ENCODE measurements at regions not wholly inside any gene's neighbourhood (a gene's known extent, or its start where the extent isn't known, plus 50 kb on each side); places are given as distances from the start of the nearest gene placed in this dataset.

DNA sequence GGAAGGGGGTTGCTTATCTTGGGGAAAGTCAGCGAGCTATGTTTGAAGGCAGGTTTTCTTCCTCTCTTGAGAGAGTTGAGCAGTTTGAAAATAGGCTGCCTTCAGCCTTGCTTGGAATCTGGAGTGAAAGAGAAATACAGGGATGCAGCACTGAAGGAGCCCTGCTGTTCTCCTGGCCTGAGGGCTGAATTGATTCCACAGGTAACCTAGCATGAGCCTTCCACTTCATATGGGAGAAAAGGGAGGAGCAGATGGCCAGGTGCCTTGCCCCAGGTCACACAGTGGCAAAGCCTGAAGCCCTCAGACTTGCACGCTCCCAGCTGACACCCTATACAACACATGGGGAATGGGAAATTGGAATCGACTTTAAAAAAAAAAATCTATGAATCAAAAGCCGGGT is 88.0 kb upstream of the WLS start:
- ChIA-PET CTCF (ENCODE audit: low intra/inter-chr PET ratio) (interaction anchor here (1.2 to 1.8 kb wide), 2 partner anchors 200 to 204 kb away, joined by 3 to 6 read pairs; no protein-coding TSS in a partner anchor), POLR2A (interaction anchor here (0.8 to 1.5 kb wide), 3 partner anchors 12 to 470 kb away, joined by 3 read pairs; no protein-coding TSS in a partner anchor)
- peaks cover 0 to 4% of the 10 kb centered on the region in 2 experiments; a peak in 2 of 5 replicates for H3K27me3 ChIP-seq (ENCODE audit: control insufficient read depth in 2 of 2, insufficient read depth in 2 of 2, low read length in 2 of 2)
- no peak overlapping the region for H3K9ac ChIP-seq (ENCODE audit: insufficient read depth in 1 of 2, low read depth in 2 of 2, low read length in 2 of 2)
- no peak for FAIRE-seq
- no peaks in the 10 kb centered on the region for H3K36me3 ChIP-seq (ENCODE audit: control insufficient read depth, insufficient read depth, low read length)
- no peaks in the 10 kb centered on the region for H3K9me1 ChIP-seq (ENCODE audit: control insufficient read depth, insufficient read depth, low read length)
- in situ Hi-C loops (cut with MboI) (no loop called here), intact Hi-C loops (cut with micrococcal nuclease) (loop anchor here (5.0 kb wide), 1 partner anchor 203 kb away; no protein-coding TSS in a partner anchor)
- no peak overlapping the region for H3K4me2 ChIP-seq (ENCODE audit: insufficient read depth, low read length)
- 3% methylated on average over 4 of the region's 4 CpGs for WGBS (ENCODE audit: insufficient coverage, low coverage, missing lambda C conversion rate)
- no peak overlapping the region for H3K27ac ChIP-seq (ENCODE audit: extremely low read depth, low read depth, low read length)
- no peak overlapping the region for H3K4me3 ChIP-seq
- H4K20me1 ChIP-seq (replicated peaks; ENCODE audit: control insufficient read depth, insufficient read depth, low read length) = no peaks in the 10 kb centered on the region
- BruUV-seq (replicated peaks) = no TSS peak
- no peaks in the 10 kb centered on the region for H3K79me2 ChIP-seq (ENCODE audit: control insufficient read depth, insufficient read depth, low read length)
- H3K4me1 ChIP-seq (replicated peaks in 1 of 2; ENCODE audit: control insufficient read depth in 2 of 2, insufficient read depth in 2 of 2, low read length in 2 of 2) = no peaks in the 10 kb centered on the region
- no peak overlapping the region for H2AFZ ChIP-seq (ENCODE audit: low read depth, low read length)
- no peaks in the 10 kb centered on the region for H3K9me3 ChIP-seq (replicated peaks; ENCODE audit: control insufficient read depth, insufficient read depth, low read depth, low read length)
- no peak for DNase-seq (ENCODE audit: extremely low read depth in 1 of 4, low spot score in 3 of 4)
- no peak for ATAC-seq
- TF ChIP-seq, protein P1, sequence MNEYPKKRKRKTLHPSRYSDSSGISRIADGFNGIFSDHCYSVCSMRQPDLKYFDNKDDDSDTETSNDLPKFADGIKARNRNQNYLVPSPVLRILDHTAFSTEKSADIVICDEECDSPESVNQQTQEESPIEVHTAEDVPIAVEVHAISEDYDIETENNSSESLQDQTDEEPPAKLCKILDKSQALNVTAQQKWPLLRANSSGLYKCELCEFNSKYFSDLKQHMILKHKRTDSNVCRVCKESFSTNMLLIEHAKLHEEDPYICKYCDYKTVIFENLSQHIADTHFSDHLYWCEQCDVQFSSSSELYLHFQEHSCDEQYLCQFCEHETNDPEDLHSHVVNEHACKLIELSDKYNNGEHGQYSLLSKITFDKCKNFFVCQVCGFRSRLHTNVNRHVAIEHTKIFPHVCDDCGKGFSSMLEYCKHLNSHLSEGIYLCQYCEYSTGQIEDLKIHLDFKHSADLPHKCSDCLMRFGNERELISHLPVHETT (CRISPR knock-in tag; conservative IDR thresholded peaks at IDR 0.05 in 1 of 2, IDR thresholded peaks at IDR 0.05 in 1 of 2) = no peak
- TF ChIP-seq ZNF384 (IDR thresholded peaks at IDR 0.05; ENCODE audit: low read depth, low read length) (no peak), POLR2H (tag; IDR thresholded peaks at IDR 0.05; ENCODE audit: low read depth) (no peak), PTTG1 (tag; IDR thresholded peaks at IDR 0.05; ENCODE audit: low read depth) (no peak), ZSCAN29 (IDR thresholded peaks at IDR 0.05) (no peak)
- TF ChIP-seq, protein P2, sequence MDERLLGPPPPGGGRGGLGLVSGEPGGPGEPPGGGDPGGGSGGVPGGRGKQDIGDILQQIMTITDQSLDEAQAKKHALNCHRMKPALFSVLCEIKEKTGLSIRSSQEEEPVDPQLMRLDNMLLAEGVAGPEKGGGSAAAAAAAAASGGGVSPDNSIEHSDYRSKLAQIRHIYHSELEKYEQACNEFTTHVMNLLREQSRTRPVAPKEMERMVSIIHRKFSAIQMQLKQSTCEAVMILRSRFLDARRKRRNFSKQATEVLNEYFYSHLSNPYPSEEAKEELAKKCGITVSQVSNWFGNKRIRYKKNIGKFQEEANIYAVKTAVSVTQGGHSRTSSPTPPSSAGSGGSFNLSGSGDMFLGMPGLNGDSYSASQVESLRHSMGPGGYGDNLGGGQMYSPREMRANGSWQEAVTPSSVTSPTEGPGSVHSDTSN (CRISPR knock-in tag; IDR thresholded peaks at IDR 0.05; ENCODE audit: low read depth) = no peak
- TF ChIP-seq, protein P2 (tag; conservative IDR thresholded peaks at IDR 0.05; ENCODE audit: low read depth) = no peak
- TF ChIP-seq, protein P3, sequence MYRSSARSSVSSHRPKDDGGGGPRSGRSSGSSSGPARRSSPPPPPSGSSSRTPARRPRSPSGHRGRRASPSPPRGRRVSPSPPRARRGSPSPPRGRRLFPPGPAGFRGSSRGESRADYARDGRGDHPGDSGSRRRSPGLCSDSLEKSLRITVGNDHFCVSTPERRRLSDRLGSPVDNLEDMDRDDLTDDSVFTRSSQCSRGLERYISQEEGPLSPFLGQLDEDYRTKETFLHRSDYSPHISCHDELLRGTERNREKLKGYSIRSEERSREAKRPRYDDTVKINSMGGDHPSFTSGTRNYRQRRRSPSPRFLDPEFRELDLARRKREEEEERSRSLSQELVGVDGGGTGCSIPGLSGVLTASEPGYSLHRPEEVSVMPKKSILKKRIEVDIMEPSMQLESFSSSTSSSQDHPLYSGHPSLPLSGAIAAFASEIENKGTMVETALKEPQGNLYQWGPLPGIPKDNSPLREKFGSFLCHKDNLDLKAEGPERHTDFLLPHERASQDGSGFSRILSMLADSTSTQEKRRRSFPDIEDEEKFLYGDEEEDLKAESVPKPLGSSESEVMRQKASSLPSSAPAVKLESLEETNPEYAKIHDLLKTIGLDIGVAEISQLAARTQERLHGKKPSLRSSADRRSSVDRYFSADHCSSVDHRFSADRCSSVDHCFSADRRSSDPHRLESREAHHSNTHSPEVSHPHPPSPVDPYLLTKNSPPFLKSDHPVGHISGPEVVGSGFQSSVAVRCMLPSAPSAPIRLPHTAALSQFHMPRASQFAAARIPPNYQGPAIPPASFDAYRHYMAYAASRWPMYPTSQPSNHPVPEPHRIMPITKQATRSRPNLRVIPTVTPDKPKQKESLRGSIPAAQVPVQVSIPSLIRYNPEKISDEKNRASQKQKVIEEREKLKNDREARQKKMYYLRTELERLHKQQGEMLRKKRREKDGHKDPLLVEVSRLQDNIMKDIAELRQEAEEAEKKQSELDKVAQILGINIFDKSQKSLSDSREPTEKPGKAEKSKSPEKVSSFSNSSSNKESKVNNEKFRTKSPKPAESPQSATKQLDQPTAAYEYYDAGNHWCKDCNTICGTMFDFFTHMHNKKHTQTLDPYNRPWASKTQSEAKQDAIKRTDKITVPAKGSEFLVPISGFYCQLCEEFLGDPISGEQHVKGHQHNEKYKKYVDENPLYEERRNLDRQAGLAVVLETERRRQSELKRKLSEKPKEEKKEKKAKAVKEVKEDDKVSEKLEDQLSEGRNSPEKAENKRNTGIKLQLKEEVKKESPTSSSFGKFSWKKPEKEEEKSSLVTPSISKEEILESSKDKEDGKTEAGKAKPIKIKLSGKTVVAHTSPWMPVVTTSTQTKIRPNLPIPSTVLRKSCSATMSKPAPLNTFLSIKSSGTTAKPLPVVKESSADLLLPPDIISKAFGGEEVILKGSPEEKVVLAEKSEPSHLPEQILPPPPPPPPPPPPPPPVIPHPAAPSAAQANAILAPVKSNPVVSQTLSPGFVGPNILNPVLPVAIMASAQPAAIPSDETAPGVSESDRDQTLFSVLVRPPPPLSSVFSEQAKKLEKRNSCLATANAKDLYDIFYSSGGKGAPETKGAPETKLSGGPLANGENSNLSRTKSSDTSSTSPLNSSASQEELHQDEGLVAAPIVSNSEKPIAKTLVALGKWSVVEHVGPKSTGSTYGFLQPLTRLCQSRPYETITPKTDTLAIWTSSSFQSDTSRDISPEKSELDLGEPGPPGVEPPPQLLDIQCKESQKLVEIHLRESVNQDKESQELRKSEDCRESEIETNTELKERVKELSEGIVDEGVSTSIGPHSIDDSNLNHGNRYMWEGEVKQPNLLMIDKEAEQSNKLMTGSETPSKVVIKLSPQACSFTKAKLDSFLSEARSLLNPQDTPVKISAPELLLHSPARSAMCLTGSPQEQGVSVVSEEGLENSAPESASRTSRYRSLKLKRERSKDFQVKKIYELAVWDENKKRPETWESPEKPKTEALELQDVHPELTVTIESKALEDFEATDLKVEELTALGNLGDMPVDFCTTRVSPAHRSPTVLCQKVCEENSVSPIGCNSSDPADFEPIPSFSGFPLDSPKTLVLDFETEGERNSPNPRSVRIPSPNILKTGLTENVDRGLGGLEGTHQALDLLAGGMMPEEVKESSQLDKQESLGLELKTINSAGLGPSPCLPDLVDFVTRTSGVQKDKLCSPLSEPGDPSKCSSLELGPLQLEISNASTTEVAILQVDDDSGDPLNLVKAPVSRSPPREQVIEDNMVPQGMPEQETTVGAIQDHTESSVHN (IDR thresholded peaks at IDR 0.05; ENCODE audit: borderline replicate concordance in 1 of 2, low read depth in 1 of 2) = no peak
- TF ChIP-seq, protein P4, sequence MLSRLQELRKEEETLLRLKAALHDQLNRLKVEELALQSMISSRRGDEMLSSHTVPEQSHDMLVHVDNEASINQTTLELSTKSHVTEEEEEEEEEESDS (CRISPR knock-in tag; IDR thresholded peaks at IDR 0.05) = no peak
